ENCODE measurements at regions not wholly inside any gene's neighbourhood (a gene's known extent, or its start where the extent isn't known, plus 50 kb on each side); places are given as distances from the start of the nearest gene placed in this dataset.
"Not testable (repeated sequence)": the region's sequence is repeated elsewhere in the genome, so short reads cannot be mapped to it uniquely, and the experiment has no call there.

DNA sequence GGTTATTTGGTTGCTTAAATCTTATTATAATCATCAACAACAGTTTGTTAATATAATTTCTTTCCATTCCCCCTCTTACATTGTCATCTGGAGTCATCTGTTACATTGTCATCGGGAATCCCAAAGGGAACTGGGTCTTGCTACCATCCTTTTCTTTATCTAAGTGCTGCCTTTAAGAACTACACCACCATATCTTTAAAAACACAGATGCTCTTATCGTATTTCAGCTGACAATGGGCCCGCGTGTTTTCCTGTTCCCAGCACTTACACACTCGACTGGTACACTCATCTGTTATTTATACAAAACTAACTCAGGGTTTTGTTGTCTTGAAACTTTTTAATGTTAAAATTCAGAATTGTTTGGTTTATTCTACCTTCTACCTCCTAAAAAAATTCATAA is 256.2 kb upstream of the MGMT start:
- Histone ChIP-seq H3K4me1 (ENCODE audit: control insufficient read depth, insufficient read depth, low read depth, low read length) (no peaks in the 10 kb centered on the region), H3K27ac (ENCODE audit: low read length, poor library complexity, severe bottlenecking) (no peak overlapping the region), H2BK15ac (ENCODE audit: low read depth, poor library complexity, severe bottlenecking) (no peak overlapping the region), H2BK120ac (ENCODE audit: low read depth, low read length) (no peak overlapping the region), H3K27me3 (ENCODE audit: control insufficient read depth in 1 of 2, insufficient read depth in 1 of 2, low read length in 2 of 2) (no peaks in the 10 kb centered on the region), H3K18ac (ENCODE audit: low read depth in 1 of 2, low read length in 2 of 2) (no peak overlapping the region), H2AFZ (ENCODE audit: low read depth, low read length) (no peak overlapping the region), H3K9me3 (ENCODE audit: control insufficient read depth, low read length) (peaks cover 3% of the 10 kb centered on the region), H2BK5ac (ENCODE audit: low read depth, low read length, poor library complexity, severe bottlenecking) (no peak overlapping the region), H3K4ac (ENCODE audit: low read depth in 1 of 2, low read length in 2 of 2) (no peak overlapping the region), H3K23ac (ENCODE audit: low read length in 2 of 2) (no peak overlapping the region), H2AK5ac (ENCODE audit: low read length, severe bottlenecking) (no peak overlapping the region), H3K79me1 (replicated peaks; ENCODE audit: low read length, poor library complexity, severe bottlenecking) (no peaks in the 10 kb centered on the region), H3K4me3 (ENCODE audit: insufficient read depth in 1 of 2, low read depth in 1 of 2, low read length in 2 of 2) (no peak overlapping the region), H2BK12ac (ENCODE audit: low read length in 2 of 2) (no peak overlapping the region), H3K4me2 (ENCODE audit: low read length, poor library complexity, severe bottlenecking) (no peak overlapping the region), H3K14ac (ENCODE audit: low read length in 2 of 2) (no peak overlapping the region), H4K8ac (ENCODE audit: low read length) (no peak overlapping the region), H3K9ac (ENCODE audit: low read length) (no peak overlapping the region), H4K91ac (ENCODE audit: low read length) (no peak overlapping the region), H3K36me3 (ENCODE audit: control insufficient read depth in 1 of 2, insufficient read depth in 2 of 2, low read depth in 1 of 2, low read length in 2 of 2) (no peaks in the 10 kb centered on the region)
- 90% methylated on average over 4 of the region's 5 CpGs for WGBS
- no peak for DNase-seq

DNA sequence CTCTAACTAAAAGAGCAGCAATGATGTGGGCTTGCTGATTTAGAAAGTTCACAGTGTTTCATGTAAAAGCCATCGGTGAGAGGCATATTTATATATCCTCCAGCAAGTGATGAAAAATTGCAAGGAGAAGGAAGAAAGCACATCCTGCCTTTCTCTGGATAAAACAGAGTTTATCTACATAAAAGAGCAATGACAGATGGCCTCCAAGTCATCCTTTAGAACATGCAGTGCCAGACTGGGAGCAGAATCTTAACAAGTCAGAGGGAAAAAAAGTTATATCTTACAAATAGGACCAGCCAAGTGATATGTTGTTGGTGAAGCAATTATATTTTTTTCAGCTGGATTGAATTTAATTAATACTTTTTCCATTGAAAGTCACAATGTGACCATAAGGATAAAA is 253.8 kb upstream of the MGMT start:
- Histone ChIP-seq H3K23ac (ENCODE audit: low read length in 2 of 2) (no peak overlapping the region), H2AK5ac (ENCODE audit: low read length, severe bottlenecking) (no peak overlapping the region), H2BK15ac (ENCODE audit: low read depth, poor library complexity, severe bottlenecking) (no peak overlapping the region), H3K27ac (ENCODE audit: low read length, poor library complexity, severe bottlenecking) (no peak overlapping the region), H3K79me1 (replicated peaks; ENCODE audit: low read length, poor library complexity, severe bottlenecking) (no peaks in the 10 kb centered on the region), H3K36me3 (ENCODE audit: control insufficient read depth in 1 of 2, insufficient read depth in 2 of 2, low read depth in 1 of 2, low read length in 2 of 2) (no peaks in the 10 kb centered on the region), H3K4me2 (ENCODE audit: low read length, poor library complexity, severe bottlenecking) (no peak overlapping the region), H3K4me3 (ENCODE audit: insufficient read depth in 1 of 2, low read depth in 1 of 2, low read length in 2 of 2) (no peak overlapping the region), H3K27me3 (ENCODE audit: control insufficient read depth in 1 of 2, insufficient read depth in 1 of 2, low read length in 2 of 2) (no peaks in the 10 kb centered on the region), H2BK120ac (ENCODE audit: low read depth, low read length) (no peak overlapping the region), H3K4me1 (ENCODE audit: control insufficient read depth, insufficient read depth, low read depth, low read length) (no peaks in the 10 kb centered on the region), H3K4ac (ENCODE audit: low read depth in 1 of 2, low read length in 2 of 2) (no peak overlapping the region), H4K8ac (ENCODE audit: low read length) (no peak overlapping the region), H2AFZ (ENCODE audit: low read depth, low read length) (no peak overlapping the region), H3K9ac (ENCODE audit: low read length) (no peak overlapping the region), H4K91ac (ENCODE audit: low read length) (no peak overlapping the region), H2BK5ac (ENCODE audit: low read depth, low read length, poor library complexity, severe bottlenecking) (no peak overlapping the region), H3K14ac (ENCODE audit: low read length in 2 of 2) (no peak overlapping the region), H3K18ac (ENCODE audit: low read depth in 1 of 2, low read length in 2 of 2) (no peak overlapping the region), H3K9me3 (ENCODE audit: control insufficient read depth, low read length) (peaks cover 6% of the 10 kb centered on the region), H2BK12ac (ENCODE audit: low read length in 2 of 2) (no peak overlapping the region)
- WGBS: 100% methylated on average over 1 of the region's 1 CpG
- DNase-seq: no peak

DNA sequence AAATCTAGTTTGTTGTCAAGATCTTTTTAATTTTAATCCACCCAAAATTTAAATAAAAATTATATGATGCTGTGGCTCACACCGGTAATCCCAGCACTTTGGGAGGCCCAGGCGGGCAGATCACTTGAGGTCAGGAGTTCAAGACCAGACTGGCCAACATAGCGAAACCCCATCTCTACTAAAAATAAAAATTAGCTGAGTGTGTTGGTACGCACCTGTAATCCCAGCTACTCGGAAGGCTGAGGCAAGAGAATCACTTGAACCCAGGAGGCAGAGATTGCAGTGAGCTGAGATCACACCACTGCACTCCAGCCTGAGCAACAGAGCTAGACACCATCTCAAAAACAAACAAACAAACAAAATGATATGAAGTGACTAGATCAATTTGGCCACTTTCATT is 253.0 kb upstream of the MGMT start:
- H4K91ac ChIP-seq (ENCODE audit: low read length); H4K8ac ChIP-seq (ENCODE audit: low read length); DNase-seq; H3K27ac ChIP-seq (ENCODE audit: low read length, poor library complexity, severe bottlenecking); H2BK5ac ChIP-seq (ENCODE audit: low read depth, low read length, poor library complexity, severe bottlenecking); H3K23ac ChIP-seq (ENCODE audit: low read length in 2 of 2); H3K79me1 ChIP-seq (replicated peaks; ENCODE audit: low read length, poor library complexity, severe bottlenecking); H3K4me2 ChIP-seq (ENCODE audit: low read length, poor library complexity, severe bottlenecking); H2AFZ ChIP-seq (ENCODE audit: low read depth, low read length); H3K4me1 ChIP-seq (ENCODE audit: control insufficient read depth, insufficient read depth, low read depth, low read length); H3K9ac ChIP-seq (ENCODE audit: low read length); H3K36me3 ChIP-seq (ENCODE audit: control insufficient read depth in 1 of 2, insufficient read depth in 2 of 2, low read depth in 1 of 2, low read length in 2 of 2); H2BK15ac ChIP-seq (ENCODE audit: low read depth, poor library complexity, severe bottlenecking); H3K14ac ChIP-seq (ENCODE audit: low read length in 2 of 2); H3K18ac ChIP-seq (ENCODE audit: low read depth in 1 of 2, low read length in 2 of 2); H2AK5ac ChIP-seq (ENCODE audit: low read length, severe bottlenecking); H3K27me3 ChIP-seq (ENCODE audit: control insufficient read depth in 1 of 2, insufficient read depth in 1 of 2, low read length in 2 of 2); H2BK12ac ChIP-seq (ENCODE audit: low read length in 2 of 2); H3K4ac ChIP-seq (ENCODE audit: low read depth in 1 of 2, low read length in 2 of 2); H2BK120ac ChIP-seq (ENCODE audit: low read depth, low read length); H3K9me3 ChIP-seq (ENCODE audit: control insufficient read depth, low read length); H3K4me3 ChIP-seq (ENCODE audit: insufficient read depth in 1 of 2, low read depth in 1 of 2, low read length in 2 of 2): not testable (repeated sequence)
- WGBS: 79% methylated on average over 5 of the region's 5 CpGs

DNA sequence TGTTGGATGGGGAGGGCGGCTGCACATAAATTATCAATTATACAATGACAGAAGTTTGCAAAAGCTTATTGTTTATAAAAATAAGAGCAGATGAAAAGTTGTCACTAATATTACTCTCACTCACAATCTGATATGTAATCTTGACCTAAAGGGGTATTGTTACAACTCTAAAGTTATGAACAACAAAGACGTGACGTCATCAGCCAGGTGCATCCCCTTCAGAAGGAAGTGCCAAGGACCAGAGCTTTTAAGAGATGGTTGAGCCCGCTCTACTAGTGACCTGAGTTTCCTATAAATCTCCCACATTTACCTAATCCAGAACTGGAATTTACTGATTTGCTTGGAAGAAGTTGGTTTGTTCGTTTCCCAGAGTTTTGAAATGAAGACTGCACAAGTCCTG is 247.7 kb upstream of the MGMT start:
- Histone ChIP-seq H3K27me3 (ENCODE audit: control insufficient read depth in 1 of 2, insufficient read depth in 1 of 2, low read length in 2 of 2) (no peaks in the 10 kb centered on the region), H3K9me3 (ENCODE audit: control insufficient read depth, low read length) (peaks cover 4% of the 10 kb centered on the region), H3K4ac (ENCODE audit: low read depth in 1 of 2, low read length in 2 of 2) (no peak overlapping the region), H3K4me2 (ENCODE audit: low read length, poor library complexity, severe bottlenecking) (no peak overlapping the region), H3K27ac (ENCODE audit: low read length, poor library complexity, severe bottlenecking) (no peak overlapping the region), H2BK12ac (ENCODE audit: low read length in 2 of 2) (no peak overlapping the region), H3K4me3 (ENCODE audit: insufficient read depth in 1 of 2, low read depth in 1 of 2, low read length in 2 of 2) (no peak overlapping the region), H3K18ac (ENCODE audit: low read depth in 1 of 2, low read length in 2 of 2) (no peak overlapping the region), H2AFZ (ENCODE audit: low read depth, low read length) (no peak overlapping the region), H2BK120ac (ENCODE audit: low read depth, low read length) (no peak overlapping the region), H2BK15ac (ENCODE audit: low read depth, poor library complexity, severe bottlenecking) (no peak overlapping the region), H4K91ac (ENCODE audit: low read length) (no peak overlapping the region), H4K8ac (ENCODE audit: low read length) (no peak overlapping the region), H2BK5ac (ENCODE audit: low read depth, low read length, poor library complexity, severe bottlenecking) (no peak overlapping the region), H3K23ac (ENCODE audit: low read length in 2 of 2) (no peak overlapping the region), H3K14ac (ENCODE audit: low read length in 2 of 2) (no peak overlapping the region), H3K79me1 (replicated peaks; ENCODE audit: low read length, poor library complexity, severe bottlenecking) (no peaks in the 10 kb centered on the region), H3K36me3 (ENCODE audit: control insufficient read depth in 1 of 2, insufficient read depth in 2 of 2, low read depth in 1 of 2, low read length in 2 of 2) (no peaks in the 10 kb centered on the region), H3K9ac (ENCODE audit: low read length) (no peak overlapping the region), H3K4me1 (ENCODE audit: control insufficient read depth, insufficient read depth, low read depth, low read length) (no peaks in the 10 kb centered on the region), H2AK5ac (ENCODE audit: low read length, severe bottlenecking) (no peak overlapping the region)
- DNase-seq: no peak
- 100% methylated on average over 2 of the region's 5 CpGs for whole genome bisulfite sequencing

Measured in mesenchymal stem cell (in vitro differentiated cells and primary cell).